ENCODE measurements at regions not wholly inside any gene's neighbourhood (a gene's known extent, or its start where the extent isn't known, plus 50 kb on each side); places are given as distances from the start of the nearest gene placed in this dataset.
A peak's percentile ranks its signal among the peaks of the same experiment; 100 is the strongest.

GRCh38 chr4:123232439-123232838 lies 164.2 kb upstream of the SPRY1 start:
- H2BK5ac ChIP-seq (ENCODE audit: low read depth, low read length, poor library complexity, severe bottlenecking): no peak overlapping the region
- no peak overlapping the region for H3K27ac ChIP-seq (ENCODE audit: low read length, poor library complexity, severe bottlenecking)
- no peaks in the 10 kb centered on the region for H3K27me3 ChIP-seq (ENCODE audit: control insufficient read depth in 1 of 2, insufficient read depth in 1 of 2, low read length in 2 of 2)
- H2BK12ac ChIP-seq (ENCODE audit: low read length in 2 of 2): no peak overlapping the region
- H3K14ac ChIP-seq (ENCODE audit: low read length in 2 of 2): no peak overlapping the region
- H3K36me3 ChIP-seq (ENCODE audit: control insufficient read depth in 1 of 2, insufficient read depth in 2 of 2, low read depth in 1 of 2, low read length in 2 of 2): no peaks in the 10 kb centered on the region
- H3K79me1 ChIP-seq (replicated peaks; ENCODE audit: low read length, poor library complexity, severe bottlenecking): no peaks in the 10 kb centered on the region
- H3K9ac ChIP-seq (ENCODE audit: low read length): no peak overlapping the region
- no peak overlapping the region for H2AK5ac ChIP-seq (ENCODE audit: low read length, severe bottlenecking)
- H2BK15ac ChIP-seq (ENCODE audit: low read depth, poor library complexity, severe bottlenecking): no peak overlapping the region
- H3K4me1 ChIP-seq (ENCODE audit: control insufficient read depth, insufficient read depth, low read depth, low read length): no peaks in the 10 kb centered on the region
- no peak overlapping the region for H3K23ac ChIP-seq (ENCODE audit: low read length in 2 of 2)
- no peak overlapping the region for H2AFZ ChIP-seq (ENCODE audit: low read depth, low read length)
- no peak overlapping the region for H3K4me2 ChIP-seq (ENCODE audit: low read length, poor library complexity, severe bottlenecking)
- no peak overlapping the region for H4K8ac ChIP-seq (ENCODE audit: low read length)
- no peak overlapping the region for H3K4me3 ChIP-seq (ENCODE audit: insufficient read depth in 1 of 2, low read depth in 1 of 2, low read length in 2 of 2)
- no peaks in the 10 kb centered on the region for H3K9me3 ChIP-seq (ENCODE audit: control insufficient read depth, low read length)
- no peak overlapping the region for H2BK120ac ChIP-seq (ENCODE audit: low read depth, low read length)
- H4K91ac ChIP-seq (ENCODE audit: low read length): no peak overlapping the region
- peak; percentile 59 for DNase-seq
- 27% methylated on average over 3 of the region's 3 CpGs for WGBS
- H3K18ac ChIP-seq (ENCODE audit: low read depth in 1 of 2, low read length in 2 of 2): no peak overlapping the region
- H3K4ac ChIP-seq (ENCODE audit: low read depth in 1 of 2, low read length in 2 of 2): no peak overlapping the region

GRCh38 chr4:123233136-123233768 lies 163.3 kb upstream of the SPRY1 start:
- H2AK5ac ChIP-seq (ENCODE audit: low read length, severe bottlenecking): no peak overlapping the region
- WGBS: 25% methylated on average over 2 of the region's 4 CpGs
- no peak overlapping the region for H2BK5ac ChIP-seq (ENCODE audit: low read depth, low read length, poor library complexity, severe bottlenecking)

GRCh38 chr4:123234955-123235354 lies 161.6 kb upstream of the SPRY1 start:
- Histone ChIP-seq H3K9me3 (ENCODE audit: control insufficient read depth, low read length) (no peaks in the 10 kb centered on the region), H2AK5ac (ENCODE audit: low read length, severe bottlenecking) (no peak overlapping the region), H2BK5ac (ENCODE audit: low read depth, low read length, poor library complexity, severe bottlenecking) (no peak overlapping the region), H3K23ac (ENCODE audit: low read length in 2 of 2) (no peak overlapping the region), H3K4me2 (ENCODE audit: low read length, poor library complexity, severe bottlenecking) (no peak overlapping the region), H3K18ac (ENCODE audit: low read depth in 1 of 2, low read length in 2 of 2) (no peak overlapping the region), H3K4me3 (ENCODE audit: insufficient read depth in 1 of 2, low read depth in 1 of 2, low read length in 2 of 2) (no peak overlapping the region), H2BK12ac (ENCODE audit: low read length in 2 of 2) (no peak overlapping the region), H2AFZ (ENCODE audit: low read depth, low read length) (no peak overlapping the region), H3K36me3 (ENCODE audit: control insufficient read depth in 1 of 2, insufficient read depth in 2 of 2, low read depth in 1 of 2, low read length in 2 of 2) (peaks cover 0 to 4% of the 10 kb centered on the region in 2 experiments), H2BK120ac (ENCODE audit: low read depth, low read length) (no peak overlapping the region), H4K91ac (ENCODE audit: low read length) (no peak overlapping the region), H4K8ac (ENCODE audit: low read length) (no peak overlapping the region), H3K14ac (ENCODE audit: low read length in 2 of 2) (no peak overlapping the region), H3K9ac (ENCODE audit: low read length) (no peak overlapping the region), H3K27me3 (ENCODE audit: control insufficient read depth in 1 of 2, insufficient read depth in 1 of 2, low read length in 2 of 2) (no peaks in the 10 kb centered on the region), H3K4ac (ENCODE audit: low read depth in 1 of 2, low read length in 2 of 2) (no peak overlapping the region), H3K27ac (ENCODE audit: low read length, poor library complexity, severe bottlenecking) (no peak overlapping the region), H3K79me1 (replicated peaks; ENCODE audit: low read length, poor library complexity, severe bottlenecking) (peaks cover 4% of the 10 kb centered on the region), H3K4me1 (ENCODE audit: control insufficient read depth, insufficient read depth, low read depth, low read length) (no peaks in the 10 kb centered on the region), H2BK15ac (ENCODE audit: low read depth, poor library complexity, severe bottlenecking) (no peak overlapping the region)
- DNase-seq: no peak

More at GRCh38 chr4:123233136-123233768, 163.3 kb upstream of the SPRY1 start:
- Histone ChIP-seq H2BK12ac (ENCODE audit: low read length in 2 of 2) (no peak overlapping the region), H3K14ac (ENCODE audit: low read length in 2 of 2) (no peak overlapping the region), H3K9ac (ENCODE audit: low read length) (no peak overlapping the region), H2AFZ (ENCODE audit: low read depth, low read length) (no peak overlapping the region), H3K36me3 (ENCODE audit: control insufficient read depth in 1 of 2, insufficient read depth in 2 of 2, low read depth in 1 of 2, low read length in 2 of 2) (peaks cover 0 to 4% of the 10 kb centered on the region in 2 experiments), H3K4me2 (ENCODE audit: low read length, poor library complexity, severe bottlenecking) (no peak overlapping the region), H3K23ac (ENCODE audit: low read length in 2 of 2) (no peak overlapping the region), H3K4ac (ENCODE audit: low read depth in 1 of 2, low read length in 2 of 2) (no peak overlapping the region), H2BK120ac (ENCODE audit: low read depth, low read length) (no peak overlapping the region), H4K91ac (ENCODE audit: low read length) (no peak overlapping the region), H3K9me3 (ENCODE audit: control insufficient read depth, low read length) (no peaks in the 10 kb centered on the region), H4K8ac (ENCODE audit: low read length) (no peak overlapping the region), H3K4me1 (ENCODE audit: control insufficient read depth, insufficient read depth, low read depth, low read length) (no peaks in the 10 kb centered on the region), H3K18ac (ENCODE audit: low read depth in 1 of 2, low read length in 2 of 2) (no peak overlapping the region), H3K4me3 (ENCODE audit: insufficient read depth in 1 of 2, low read depth in 1 of 2, low read length in 2 of 2) (no peak overlapping the region), H2BK15ac (ENCODE audit: low read depth, poor library complexity, severe bottlenecking) (no peak overlapping the region), H3K79me1 (replicated peaks; ENCODE audit: low read length, poor library complexity, severe bottlenecking) (peaks cover 4% of the 10 kb centered on the region), H3K27ac (ENCODE audit: low read length, poor library complexity, severe bottlenecking) (no peak overlapping the region), H3K27me3 (ENCODE audit: control insufficient read depth in 1 of 2, insufficient read depth in 1 of 2, low read length in 2 of 2) (no peaks in the 10 kb centered on the region)
- DNase-seq: peak; percentile 37

GRCh38 chr4:123235431-123235830 lies 161.2 kb upstream of the SPRY1 start:
- Histone ChIP-seq H2BK12ac (ENCODE audit: low read length in 2 of 2) (no peak overlapping the region), H3K18ac (ENCODE audit: low read depth in 1 of 2, low read length in 2 of 2) (no peak overlapping the region), H2AFZ (ENCODE audit: low read depth, low read length) (no peak overlapping the region), H3K79me1 (replicated peaks; ENCODE audit: low read length, poor library complexity, severe bottlenecking) (peaks cover 4% of the 10 kb centered on the region), H3K4ac (ENCODE audit: low read depth in 1 of 2, low read length in 2 of 2) (no peak overlapping the region), H3K9ac (ENCODE audit: low read length) (no peak overlapping the region), H3K4me2 (ENCODE audit: low read length, poor library complexity, severe bottlenecking) (no peak overlapping the region), H3K23ac (ENCODE audit: low read length in 2 of 2) (no peak overlapping the region), H3K4me3 (ENCODE audit: insufficient read depth in 1 of 2, low read depth in 1 of 2, low read length in 2 of 2) (no peak overlapping the region), H3K27ac (ENCODE audit: low read length, poor library complexity, severe bottlenecking) (peak overlapping the region; percentile 65), H2BK15ac (ENCODE audit: low read depth, poor library complexity, severe bottlenecking) (no peak overlapping the region), H4K91ac (ENCODE audit: low read length) (no peak overlapping the region), H2BK120ac (ENCODE audit: low read depth, low read length) (no peak overlapping the region), H3K9me3 (ENCODE audit: control insufficient read depth, low read length) (no peaks in the 10 kb centered on the region), H2BK5ac (ENCODE audit: low read depth, low read length, poor library complexity, severe bottlenecking) (no peak overlapping the region), H3K27me3 (ENCODE audit: control insufficient read depth in 1 of 2, insufficient read depth in 1 of 2, low read length in 2 of 2) (no peaks in the 10 kb centered on the region), H3K14ac (ENCODE audit: low read length in 2 of 2) (no peak overlapping the region), H3K36me3 (ENCODE audit: control insufficient read depth in 1 of 2, insufficient read depth in 2 of 2, low read depth in 1 of 2, low read length in 2 of 2) (peaks cover 0 to 4% of the 10 kb centered on the region in 2 experiments), H2AK5ac (ENCODE audit: low read length, severe bottlenecking) (no peak overlapping the region), H3K4me1 (ENCODE audit: control insufficient read depth, insufficient read depth, low read depth, low read length) (no peaks in the 10 kb centered on the region), H4K8ac (ENCODE audit: low read length) (no peak overlapping the region)
- WGBS: 72% methylated on average over 1 of the region's 2 CpGs
- DNase-seq: peak; percentile 23
